ENCODE measurements at regions not wholly inside any gene's neighbourhood (a gene's known extent, or its start where the extent isn't known, plus 50 kb on each side); places are given as distances from the start of the nearest gene placed in this dataset.

DNA sequence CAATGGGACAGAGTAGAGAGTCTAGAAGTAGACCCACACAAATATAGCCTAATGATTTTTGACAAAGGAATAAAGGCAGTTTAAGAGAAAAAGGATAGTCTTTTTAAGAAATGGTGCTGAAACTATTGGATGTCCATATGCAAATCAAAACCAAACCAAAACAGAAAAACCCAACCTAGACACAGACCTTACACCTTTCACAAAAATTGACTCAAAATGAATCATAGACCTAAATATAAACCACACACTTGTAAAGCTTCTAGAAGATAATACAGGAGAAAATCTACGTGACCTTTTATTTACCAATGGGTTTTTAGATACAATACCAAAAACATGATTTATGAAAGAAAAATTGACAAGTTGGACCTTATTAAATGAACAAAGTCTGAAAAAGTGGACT is 66.4 kb upstream of the MPHOSPH6 start:
- no peak for DNase-seq

GRCh38 chr16:82232806-82233205 is 62.8 kb upstream of the MPHOSPH6 start:
- DNase-seq = no peak

DNA sequence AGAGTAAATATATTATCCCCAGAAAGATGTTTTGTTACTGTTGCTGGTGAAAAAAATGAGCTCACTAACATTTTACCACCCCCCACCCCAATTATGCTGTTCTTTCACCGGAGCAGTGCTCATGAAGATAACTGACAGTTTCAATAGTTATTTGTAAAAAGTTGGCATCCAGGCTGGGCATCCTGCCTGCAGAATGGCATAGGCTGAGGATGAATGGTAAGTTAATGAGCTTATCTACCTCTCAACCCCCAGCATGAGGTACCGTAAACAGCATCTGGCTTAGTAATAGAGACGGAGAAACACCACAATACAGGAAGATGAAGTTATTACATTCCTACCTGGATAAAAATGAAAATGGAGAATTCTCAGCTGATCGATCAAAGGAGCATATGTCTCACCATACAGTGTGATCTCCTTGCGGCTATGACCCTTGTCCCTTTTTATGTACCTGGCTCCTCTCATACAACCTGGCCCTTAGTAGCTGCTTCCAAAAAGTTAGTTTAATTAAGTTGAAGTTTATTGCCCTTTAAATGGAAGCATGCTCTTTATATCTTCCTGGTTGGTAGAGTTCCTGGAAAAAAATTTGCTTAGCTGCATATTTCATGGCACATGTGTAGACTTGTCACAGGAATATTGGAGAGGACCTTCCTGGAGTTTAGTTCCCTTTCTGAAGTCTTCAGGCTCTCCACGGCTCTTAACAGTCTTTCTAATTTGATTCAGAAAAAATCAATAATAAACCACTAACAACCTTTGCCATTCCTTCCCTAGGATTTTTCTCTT is 61.2 kb upstream of the MPHOSPH6 start:
- DNase-seq = no peak

- DNase-seq = no peak
Observed at GRCh38 chr16:82229800-82230619, 60.0 kb upstream of the MPHOSPH6 start.

DNA sequence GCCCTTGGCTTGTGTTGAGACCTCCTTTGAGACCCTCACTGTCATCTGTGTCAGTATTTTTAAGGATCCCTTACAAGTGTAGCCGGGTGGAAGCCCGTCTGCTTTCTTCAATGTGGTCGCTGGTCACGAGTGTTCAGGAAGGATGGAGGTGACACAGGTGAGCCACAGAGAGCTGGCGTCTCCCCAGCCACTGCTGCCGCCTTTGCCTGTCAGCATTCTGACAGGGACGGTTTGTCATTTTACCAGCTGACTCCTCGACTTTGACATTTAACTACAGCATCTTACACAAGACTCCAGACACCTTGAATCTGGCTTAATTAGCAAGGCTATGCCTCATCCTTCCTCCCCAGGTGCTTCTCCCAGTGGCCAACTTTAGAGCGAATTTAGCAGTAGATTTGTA is 56.3 kb upstream of the MPHOSPH6 start:
- DNase-seq = no peak

DNA sequence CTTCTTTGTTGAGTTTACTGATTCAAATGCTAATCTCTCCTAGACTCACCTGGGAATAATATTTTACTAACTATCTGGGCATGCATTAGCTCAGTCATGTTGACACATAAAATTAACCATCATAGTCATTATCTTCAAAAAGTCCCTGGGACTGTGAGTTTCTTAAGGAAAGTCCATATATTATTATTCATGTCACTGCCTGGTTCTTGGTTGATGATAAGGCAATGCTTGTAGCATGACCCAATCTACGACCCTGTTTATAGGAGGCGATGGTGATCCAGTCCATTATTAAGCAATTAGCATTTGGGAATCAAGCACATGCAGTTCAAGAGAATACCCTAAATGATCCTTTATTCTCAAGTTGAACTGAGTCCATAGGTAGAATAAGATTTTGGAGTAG is 54.8 kb upstream of the MPHOSPH6 start:
- no peak for DNase-seq

DNA sequence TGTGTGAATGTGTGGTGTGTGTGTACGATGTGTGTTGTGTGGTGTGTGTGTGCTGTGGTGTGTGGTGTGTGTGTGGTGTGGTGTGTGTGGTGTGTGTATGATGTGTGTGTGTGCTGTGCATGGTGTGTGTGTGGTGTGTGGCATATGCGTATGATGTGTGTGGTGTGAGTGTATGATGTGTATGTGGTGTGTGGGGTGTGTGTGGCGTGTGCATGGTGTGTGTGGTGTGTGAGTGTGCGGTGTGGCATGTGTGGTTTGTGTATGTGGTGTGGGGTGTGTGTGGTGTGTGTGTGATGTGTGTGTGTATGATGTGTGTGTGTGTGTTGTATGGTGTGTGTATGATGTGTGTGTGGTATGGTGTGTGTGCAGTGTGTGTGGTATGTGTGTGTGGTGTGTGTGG is 50.5 kb upstream of the MPHOSPH6 start:
- DNase-seq = no peak

All from cerebellar nuclear complex (tissue), 1 donor.